GM23338 (cell line): ENCODE measurements at regions not wholly inside any gene's neighbourhood (a gene's known extent, or its start where the extent isn't known, plus 50 kb on each side); places are given as distances from the start of the nearest gene placed in this dataset.

Experiments
- ATAC-seq: fragments of 200-7000 bp; cut with Tn5 transposase; 3 replicates; pipeline ENCODE4 v1.9.1; 2020
- DNase-seq: peaks from one replicate; pipeline ENCODE4 v3.0.0-alpha.2; 2015; ENCODE audit warnings: low spot score
- H2AFZ ChIP-seq: fragments of 200-600 bp; sonication (generic); 2 replicates; pipeline ENCODE4 v1.8.0; 2016; ENCODE audit warnings: antibody characterized with exemption, mild to moderate bottlenecking, moderate library complexity
- H3F3A ChIP-seq: fragments of 200-600 bp; sonication (generic); replicated peaks from 2 replicates; pipeline ENCODE4 v1.8.0; 2017; ENCODE audit warnings: antibody characterized with exemption, mixed run types, low read depth
- H3K27ac ChIP-seq: fragments of 200-600 bp; sonication (generic); 2 replicates; pipeline ENCODE4 v1.6.1; 2016; ENCODE audit warnings: low read depth
- H3K27me3 ChIP-seq: fragments of 200-600 bp; sonication (generic); 2 replicates; pipeline ENCODE4 v1.8.0; 2016; ENCODE audit warnings: mild to moderate bottlenecking, mixed run types, moderate library complexity; ENCODE audit not compliant: insufficient read depth
- H3K36me3 ChIP-seq: fragments of 200-600 bp; sonication (generic); 2 replicates; pipeline ENCODE4 v1.8.0; 2016; ENCODE audit warnings: mild to moderate bottlenecking; ENCODE audit not compliant: insufficient read depth
- H3K4me1 ChIP-seq: fragments of 200-600 bp; sonication (generic); 2 replicates; pipeline ENCODE4 v1.8.0; 2016; ENCODE audit warnings: mild to moderate bottlenecking, moderate library complexity; ENCODE audit not compliant: insufficient read depth
- H3K4me2 ChIP-seq: fragments of 200-600 bp; sonication (generic); 2 replicates; pipeline ENCODE4 v1.7.1; 2017; ENCODE audit warnings: mixed run types
- H3K4me3 ChIP-seq: fragments of 200-600 bp; sonication (generic); 2 replicates; pipeline ENCODE4 v1.6.1; 2016; ENCODE audit warnings: mixed run types
- H3K79me2 ChIP-seq: fragments of 200-600 bp; sonication (generic); replicated peaks from 2 replicates; pipeline ENCODE4 v1.8.0; 2017; ENCODE audit warnings: mild to moderate bottlenecking; ENCODE audit not compliant: insufficient read depth
- H3K9me2 ChIP-seq: fragments of 200-600 bp; sonication (generic); 2 replicates; pipeline ENCODE4 v1.8.0; 2017; ENCODE audit not compliant: insufficient read depth
- H4K20me1 ChIP-seq: fragments of 200-600 bp; sonication (generic); replicated peaks from 2 replicates; pipeline ENCODE4 v1.8.0; 2017; ENCODE audit warnings: mild to moderate bottlenecking; ENCODE audit not compliant: insufficient read depth
- H3K27ac Mint-ChIP-seq: 2 replicates; pipeline ENCODE4 v1.8.0; 2020; ENCODE audit warnings: inconsistent platforms, mild to moderate bottlenecking, moderate library complexity, mixed read lengths
- H3K27me3 Mint-ChIP-seq: 3 replicates; pipeline ENCODE4 v1.8.0; 2022; ENCODE audit warnings: low read depth, mild to moderate bottlenecking, moderate library complexity, mixed read lengths, inconsistent platforms; ENCODE audit not compliant: insufficient read depth, poor library complexity
- H3K36me3 Mint-ChIP-seq: 3 replicates; pipeline ENCODE4 v1.8.0; 2021; ENCODE audit warnings: low read depth, mild to moderate bottlenecking, inconsistent platforms, moderate library complexity, mixed read lengths
- H3K4me1 Mint-ChIP-seq: 3 replicates; pipeline ENCODE4 v1.8.0; 2020; ENCODE audit warnings: mild to moderate bottlenecking, inconsistent platforms, mixed read lengths
- H3K4me3 Mint-ChIP-seq: 3 replicates; pipeline ENCODE4 v1.8.0; 2021; ENCODE audit warnings: moderate library complexity, mild to moderate bottlenecking, inconsistent platforms, mixed read lengths
- H3K9me3 Mint-ChIP-seq: 3 replicates; pipeline ENCODE4 v1.8.0; 2020; ENCODE audit warnings: moderate library complexity, mild to moderate bottlenecking, inconsistent platforms, mixed read lengths
- EZH2phosphoT487 ChIP-seq: fragments of 200-600 bp; sonication (generic); IDR thresholded peaks from one replicate; pipeline ENCODE4 v1.8.1; 2018; ENCODE audit warnings: antibody characterized with exemption; ENCODE audit not compliant: unreplicated experiment
- ZNF331 ChIP-seq: fragments of 250-450 bp; sonication (Bioruptor Pico); IDR thresholded peaks from 2 replicates; pipeline ENCODE4 v1.5.0; 2020; ENCODE audit warnings: low read depth, mild to moderate bottlenecking, moderate library complexity
- TF ChIP-seq, protein P1 (sequence below): fragments of 250-450 bp; sonication (Bioruptor Pico); IDR thresholded peaks from 2 replicates; pipeline ENCODE4 v1.5.0; 2020; ENCODE audit warnings: mild to moderate bottlenecking, moderate library complexity
- TF ChIP-seq, protein P2 (sequence below), 2 experiments: fragments of 200-600 bp in 1 of 2; sonication (generic) in 1 of 2; conservative IDR thresholded peaks; 2 replicates each; pipeline versions ENCODE4 v1.5.1 to v1.6.1; 2016 to 2017; ENCODE audit warnings: antibody characterized with exemption in 2 of 2, low read depth in 2 of 2, mild to moderate bottlenecking in 2 of 2, moderate library complexity in 1 of 2

DNA sequence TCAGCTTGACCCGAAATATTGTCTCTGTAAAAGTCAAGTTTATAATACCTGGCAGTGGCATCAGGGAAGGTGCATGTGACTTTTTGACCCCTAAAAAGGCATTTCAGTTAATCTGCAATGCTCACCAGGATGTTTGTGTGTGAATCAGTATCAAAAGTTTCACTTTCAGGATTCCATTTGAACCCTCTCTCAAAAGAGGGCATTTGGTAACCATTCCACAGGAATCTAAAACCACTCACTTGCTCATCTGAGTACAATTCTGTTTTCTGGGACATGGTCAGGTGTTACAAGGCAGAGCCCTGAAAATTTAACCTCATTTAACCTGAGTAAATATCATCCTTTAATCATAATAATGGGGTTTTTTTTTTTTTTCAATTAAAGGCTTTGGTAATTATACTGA lies 77.9 kb upstream of the KLF7 start:
- Histone ChIP-seq H3K4me2 (no peak overlapping the region), H3K4me1 (0 out of 2 replicates have a peak, but pooled peaks cover 4% of the 10 kb centered on the region), H4K20me1 (no peaks in the 10 kb centered on the region), H3F3A (no peaks in the 10 kb centered on the region), H3K36me3 (no peaks in the 10 kb centered on the region), H3K79me2 (no peaks in the 10 kb centered on the region), H3K27me3 (no peaks in the 10 kb centered on the region), H3K4me3 (no peak overlapping the region), H3K9me2 (no peaks in the 10 kb centered on the region), H3K27ac (no peak overlapping the region), H2AFZ (no peak overlapping the region)
- TF ChIP-seq, protein P1, sequence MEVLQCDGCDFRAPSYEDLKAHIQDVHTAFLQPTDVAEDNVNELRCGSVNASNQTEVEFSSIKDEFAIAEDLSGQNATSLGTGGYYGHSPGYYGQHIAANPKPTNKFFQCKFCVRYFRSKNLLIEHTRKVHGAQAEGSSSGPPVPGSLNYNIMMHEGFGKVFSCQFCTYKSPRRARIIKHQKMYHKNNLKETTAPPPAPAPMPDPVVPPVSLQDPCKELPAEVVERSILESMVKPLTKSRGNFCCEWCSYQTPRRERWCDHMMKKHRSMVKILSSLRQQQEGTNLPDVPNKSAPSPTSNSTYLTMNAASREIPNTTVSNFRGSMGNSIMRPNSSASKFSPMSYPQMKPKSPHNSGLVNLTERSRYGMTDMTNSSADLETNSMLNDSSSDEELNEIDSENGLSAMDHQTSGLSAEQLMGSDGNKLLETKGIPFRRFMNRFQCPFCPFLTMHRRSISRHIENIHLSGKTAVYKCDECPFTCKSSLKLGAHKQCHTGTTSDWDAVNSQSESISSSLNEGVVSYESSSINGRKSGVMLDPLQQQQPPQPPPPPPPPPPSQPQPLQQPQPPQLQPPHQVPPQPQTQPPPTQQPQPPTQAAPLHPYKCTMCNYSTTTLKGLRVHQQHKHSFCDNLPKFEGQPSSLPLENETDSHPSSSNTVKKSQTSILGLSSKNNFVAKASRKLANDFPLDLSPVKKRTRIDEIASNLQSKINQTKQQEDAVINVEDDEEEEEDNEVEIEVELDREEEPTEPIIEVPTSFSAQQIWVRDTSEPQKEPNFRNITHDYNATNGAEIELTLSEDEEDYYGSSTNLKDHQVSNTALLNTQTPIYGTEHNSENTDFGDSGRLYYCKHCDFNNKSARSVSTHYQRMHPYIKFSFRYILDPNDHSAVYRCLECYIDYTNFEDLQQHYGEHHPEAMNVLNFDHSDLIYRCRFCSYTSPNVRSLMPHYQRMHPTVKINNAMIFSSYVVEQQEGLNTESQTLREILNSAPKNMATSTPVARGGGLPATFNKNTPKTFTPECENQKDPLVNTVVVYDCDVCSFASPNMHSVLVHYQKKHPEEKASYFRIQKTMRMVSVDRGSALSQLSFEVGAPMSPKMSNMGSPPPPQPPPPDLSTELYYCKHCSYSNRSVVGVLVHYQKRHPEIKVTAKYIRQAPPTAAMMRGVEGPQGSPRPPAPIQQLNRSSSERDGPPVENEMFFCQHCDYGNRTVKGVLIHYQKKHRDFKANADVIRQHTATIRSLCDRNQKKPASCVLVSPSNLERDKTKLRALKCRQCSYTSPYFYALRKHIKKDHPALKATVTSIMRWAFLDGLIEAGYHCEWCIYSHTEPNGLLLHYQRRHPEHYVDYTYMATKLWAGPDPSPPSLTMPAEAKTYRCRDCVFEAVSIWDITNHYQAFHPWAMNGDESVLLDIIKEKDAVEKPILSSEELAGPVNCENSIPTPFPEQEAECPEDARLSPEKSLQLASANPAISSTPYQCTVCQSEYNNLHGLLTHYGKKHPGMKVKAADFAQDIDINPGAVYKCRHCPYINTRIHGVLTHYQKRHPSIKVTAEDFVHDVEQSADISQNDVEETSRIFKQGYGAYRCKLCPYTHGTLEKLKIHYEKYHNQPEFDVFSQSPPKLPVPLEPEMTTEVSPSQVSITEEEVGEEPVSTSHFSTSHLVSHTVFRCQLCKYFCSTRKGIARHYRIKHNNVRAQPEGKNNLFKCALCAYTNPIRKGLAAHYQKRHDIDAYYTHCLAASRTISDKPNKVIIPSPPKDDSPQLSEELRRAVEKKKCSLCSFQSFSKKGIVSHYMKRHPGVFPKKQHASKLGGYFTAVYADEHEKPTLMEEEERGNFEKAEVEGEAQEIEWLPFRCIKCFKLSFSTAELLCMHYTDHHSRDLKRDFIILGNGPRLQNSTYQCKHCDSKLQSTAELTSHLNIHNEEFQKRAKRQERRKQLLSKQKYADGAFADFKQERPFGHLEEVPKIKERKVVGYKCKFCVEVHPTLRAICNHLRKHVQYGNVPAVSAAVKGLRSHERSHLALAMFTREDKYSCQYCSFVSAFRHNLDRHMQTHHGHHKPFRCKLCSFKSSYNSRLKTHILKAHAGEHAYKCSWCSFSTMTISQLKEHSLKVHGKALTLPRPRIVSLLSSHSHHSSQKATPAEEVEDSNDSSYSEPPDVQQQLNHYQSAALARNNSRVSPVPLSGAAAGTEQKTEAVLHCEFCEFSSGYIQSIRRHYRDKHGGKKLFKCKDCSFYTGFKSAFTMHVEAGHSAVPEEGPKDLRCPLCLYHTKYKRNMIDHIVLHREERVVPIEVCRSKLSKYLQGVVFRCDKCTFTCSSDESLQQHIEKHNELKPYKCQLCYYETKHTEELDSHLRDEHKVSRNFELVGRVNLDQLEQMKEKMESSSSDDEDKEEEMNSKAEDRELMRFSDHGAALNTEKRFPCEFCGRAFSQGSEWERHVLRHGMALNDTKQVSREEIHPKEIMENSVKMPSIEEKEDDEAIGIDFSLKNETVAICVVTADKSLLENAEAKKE, result no peak
- TF ChIP-seq EZH2phosphoT487 (no peak), ZNF331 (CRISPR knock-in tag) (no peak)
- TF ChIP-seq, protein P2, sequence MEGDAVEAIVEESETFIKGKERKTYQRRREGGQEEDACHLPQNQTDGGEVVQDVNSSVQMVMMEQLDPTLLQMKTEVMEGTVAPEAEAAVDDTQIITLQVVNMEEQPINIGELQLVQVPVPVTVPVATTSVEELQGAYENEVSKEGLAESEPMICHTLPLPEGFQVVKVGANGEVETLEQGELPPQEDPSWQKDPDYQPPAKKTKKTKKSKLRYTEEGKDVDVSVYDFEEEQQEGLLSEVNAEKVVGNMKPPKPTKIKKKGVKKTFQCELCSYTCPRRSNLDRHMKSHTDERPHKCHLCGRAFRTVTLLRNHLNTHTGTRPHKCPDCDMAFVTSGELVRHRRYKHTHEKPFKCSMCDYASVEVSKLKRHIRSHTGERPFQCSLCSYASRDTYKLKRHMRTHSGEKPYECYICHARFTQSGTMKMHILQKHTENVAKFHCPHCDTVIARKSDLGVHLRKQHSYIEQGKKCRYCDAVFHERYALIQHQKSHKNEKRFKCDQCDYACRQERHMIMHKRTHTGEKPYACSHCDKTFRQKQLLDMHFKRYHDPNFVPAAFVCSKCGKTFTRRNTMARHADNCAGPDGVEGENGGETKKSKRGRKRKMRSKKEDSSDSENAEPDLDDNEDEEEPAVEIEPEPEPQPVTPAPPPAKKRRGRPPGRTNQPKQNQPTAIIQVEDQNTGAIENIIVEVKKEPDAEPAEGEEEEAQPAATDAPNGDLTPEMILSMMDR (conservative IDR thresholded peaks at IDR 0.05; ENCODE audit: low read depth in 2 of 2), result no peak
- no peaks in the 10 kb centered on the region for H3K36me3 Mint-ChIP-seq
- no peaks in the 10 kb centered on the region for H3K9me3 Mint-ChIP-seq
- peaks cover 24% of the 10 kb centered on the region for H3K4me1 Mint-ChIP-seq
- no peak overlapping the region for H3K4me3 Mint-ChIP-seq
- no peak overlapping the region for H3K27ac Mint-ChIP-seq
- ATAC-seq (no peak), DNase-seq (no peak)
- H3K27me3 Mint-ChIP-seq, result no peaks in the 10 kb centered on the region
